H1 (cell line): ENCODE measurements at regions not wholly inside any gene's neighbourhood (a gene's known extent, or its start where the extent isn't known, plus 50 kb on each side); places are given as distances from the start of the nearest gene placed in this dataset.

Source experiments
- CTCF ChIP-seq, 3 experiments: IDR thresholded peaks; 1 replicate in 2 of 3; 2 replicates in 1 of 3; pipeline versions ENCODE4 v1.5.1 to v1.6.1; 2011; ENCODE audit warnings: low read length in 3 of 3, mild to moderate bottlenecking in 3 of 3, inconsistent platforms in 2 of 3, low read depth in 1 of 3, moderate library complexity in 1 of 3; ENCODE audit not compliant: insufficient read depth in 1 of 3; ENCODE audit errors: control extremely low read depth in 1 of 3
- EP300 ChIP-seq, 2 experiments: IDR thresholded peaks; 1 replicate in 1 of 2; 2 replicates in 1 of 2; pipeline ENCODE4 v1.6.1; 2011 to 2012; ENCODE audit warnings: low read depth in 2 of 2, low read length in 2 of 2, mild to moderate bottlenecking in 2 of 2, borderline replicate concordance in 1 of 2, inconsistent platforms in 1 of 2, moderate library complexity in 1 of 2
- POLR2AphosphoS5 ChIP-seq: IDR thresholded peaks from 2 replicates; pipeline ENCODE4 v1.6.1; 2011; ENCODE audit warnings: low read depth, low read length
- RFX5 ChIP-seq: IDR thresholded peaks from 2 replicates; pipeline ENCODE4 v1.6.1; 2011; ENCODE audit warnings: low read depth, low read length, improper control_type of control experiment, borderline replicate concordance
- SP1 ChIP-seq: IDR thresholded peaks from 2 replicates; pipeline ENCODE4 v1.6.1; 2011; ENCODE audit warnings: low read depth, low read length
- SUZ12 ChIP-seq: fragments of 200-600 bp; sonication (generic); IDR thresholded peaks from 2 replicates; pipeline ENCODE4 v1.6.1; 2012; ENCODE audit warnings: mild to moderate bottlenecking, inconsistent platforms, low read length, moderate library complexity, mixed read lengths
- ZNF274 ChIP-seq: IDR thresholded peaks from 2 replicates; pipeline ENCODE4 v1.7.0; 2012; ENCODE audit warnings: low read length, borderline replicate concordance; ENCODE audit errors: extremely low read depth
- TF ChIP-seq, protein P1 (sequence below): IDR thresholded peaks from 2 replicates; pipeline ENCODE4 v1.6.1; 2011; ENCODE audit warnings: low read depth, mild to moderate bottlenecking, low read length; ENCODE audit not compliant: insufficient read depth

GRCh38 chr14:104307246-104307626 is 168.8 kb downstream of the KIF26A start:
- TF ChIP-seq, protein P1, sequence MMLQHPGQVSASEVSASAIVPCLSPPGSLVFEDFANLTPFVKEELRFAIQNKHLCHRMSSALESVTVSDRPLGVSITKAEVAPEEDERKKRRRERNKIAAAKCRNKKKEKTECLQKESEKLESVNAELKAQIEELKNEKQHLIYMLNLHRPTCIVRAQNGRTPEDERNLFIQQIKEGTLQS, result no peak
- TF ChIP-seq POLR2AphosphoS5 (no peak), CTCF (IDR thresholded peaks at IDR 0.05; ENCODE audit: control extremely low read depth in 1 of 3, insufficient read depth in 1 of 3, low read depth in 1 of 3, low read length in 3 of 3) (no peak), SP1 (no peak), ZNF274 (no peak), RFX5 (no peak), SUZ12 (no peak), EP300 (IDR thresholded peaks at IDR 0.05; ENCODE audit: borderline replicate concordance in 1 of 2, low read depth in 2 of 2, low read length in 2 of 2) (no peak)
